ENCODE measurements at regions not wholly inside any gene's neighbourhood (a gene's known extent, or its start where the extent isn't known, plus 50 kb on each side); places are given as distances from the start of the nearest gene placed in this dataset.

DNA sequence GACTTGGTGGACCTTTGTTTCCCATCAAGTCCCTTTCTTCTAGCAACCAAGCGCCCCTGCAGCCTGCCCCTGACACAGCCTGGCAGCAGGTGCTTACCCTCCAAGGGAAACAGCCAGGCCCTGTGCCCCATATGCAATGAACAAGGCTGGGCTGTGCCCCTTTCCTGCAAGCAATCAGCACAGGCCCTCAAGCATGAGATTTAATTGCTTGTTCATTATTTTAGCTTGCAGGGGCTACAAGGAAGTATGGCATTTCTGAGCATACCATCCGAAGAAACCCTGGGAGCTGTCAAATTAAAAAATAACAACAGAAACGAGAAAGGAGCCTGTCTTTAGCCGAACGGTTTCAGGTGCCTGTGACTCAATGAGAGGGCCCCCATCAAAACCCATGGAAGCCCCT, 522.9 kb upstream of the ARID1B start:
- TF ChIP-seq, protein P1, sequence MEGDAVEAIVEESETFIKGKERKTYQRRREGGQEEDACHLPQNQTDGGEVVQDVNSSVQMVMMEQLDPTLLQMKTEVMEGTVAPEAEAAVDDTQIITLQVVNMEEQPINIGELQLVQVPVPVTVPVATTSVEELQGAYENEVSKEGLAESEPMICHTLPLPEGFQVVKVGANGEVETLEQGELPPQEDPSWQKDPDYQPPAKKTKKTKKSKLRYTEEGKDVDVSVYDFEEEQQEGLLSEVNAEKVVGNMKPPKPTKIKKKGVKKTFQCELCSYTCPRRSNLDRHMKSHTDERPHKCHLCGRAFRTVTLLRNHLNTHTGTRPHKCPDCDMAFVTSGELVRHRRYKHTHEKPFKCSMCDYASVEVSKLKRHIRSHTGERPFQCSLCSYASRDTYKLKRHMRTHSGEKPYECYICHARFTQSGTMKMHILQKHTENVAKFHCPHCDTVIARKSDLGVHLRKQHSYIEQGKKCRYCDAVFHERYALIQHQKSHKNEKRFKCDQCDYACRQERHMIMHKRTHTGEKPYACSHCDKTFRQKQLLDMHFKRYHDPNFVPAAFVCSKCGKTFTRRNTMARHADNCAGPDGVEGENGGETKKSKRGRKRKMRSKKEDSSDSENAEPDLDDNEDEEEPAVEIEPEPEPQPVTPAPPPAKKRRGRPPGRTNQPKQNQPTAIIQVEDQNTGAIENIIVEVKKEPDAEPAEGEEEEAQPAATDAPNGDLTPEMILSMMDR (optimal IDR thresholded peaks at IDR 0.05 in 1 of 3, IDR thresholded peaks at IDR 0.05 in 1 of 3, conservative IDR thresholded peaks at IDR 0.05 in 1 of 3; ENCODE audit: extremely low read depth in 1 of 3, insufficient read depth in 2 of 3, low read length in 3 of 3): no peak
- TF ChIP-seq EZH2 (IDR thresholded peaks at IDR 0.05; ENCODE audit: low read length): no peak

Data from keratinocyte (primary cell).